NCI-H526 treated with DMSO at 0.1 percent for 48 hours (cell line): ENCODE measurements at regions not wholly inside any gene's neighbourhood (a gene's known extent, or its start where the extent isn't known, plus 50 kb on each side); places are given as distances from the start of the nearest gene placed in this dataset.

ENCODE experiments used
- DNase-seq: peaks from one replicate; lab custom pipeline; 2025; lab: John Stamatoyannopoulos, UW

DNA sequence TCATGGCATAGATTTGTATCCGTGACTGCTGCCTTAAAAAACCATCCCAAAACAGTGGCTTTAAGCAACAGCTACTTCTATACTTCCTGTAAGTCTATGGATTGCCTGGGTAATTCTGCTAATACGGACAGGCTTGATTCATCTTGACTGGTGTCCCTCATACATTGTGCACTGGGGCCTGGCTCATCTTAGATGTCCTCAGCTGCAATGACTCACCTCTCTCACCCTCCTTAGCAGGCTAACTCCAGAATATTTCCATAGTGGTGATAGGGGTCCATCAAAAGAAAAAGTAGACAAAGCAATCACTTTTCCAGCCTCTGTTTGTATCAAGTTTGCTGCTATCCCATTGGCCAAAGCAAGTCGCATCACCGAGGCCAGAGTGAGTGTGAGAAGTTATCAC, 409.1 kb upstream of the KAZN start:
- DNase-seq = no peak

DNA sequence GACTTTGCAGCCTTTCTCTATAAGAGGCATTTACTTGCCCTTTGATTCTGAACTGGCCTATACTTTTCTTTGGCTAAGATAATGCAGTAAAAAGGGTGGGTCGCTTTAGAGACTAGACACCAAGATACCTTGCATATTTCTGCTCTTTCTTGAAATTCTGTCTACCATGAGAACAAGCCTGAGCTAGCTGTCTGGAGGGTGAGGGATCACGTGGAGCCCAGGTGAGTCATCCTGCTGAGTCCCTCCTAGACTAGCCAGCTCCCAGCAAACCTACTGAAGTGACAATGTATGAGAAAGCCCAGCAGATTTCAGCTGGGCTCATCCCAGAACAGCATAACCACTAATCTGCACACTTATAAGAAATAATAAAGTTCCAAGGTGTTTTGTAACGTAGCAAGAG, 408.0 kb upstream of the KAZN start:
- no peak for DNase-seq

- no peak for DNase-seq
Measured at GRCh38 chr1:14194511-14194910, 404.0 kb upstream of the KAZN start.

GRCh38 chr1:14205066-14205465, 393.4 kb upstream of the KAZN start:
- no peak for DNase-seq

DNA sequence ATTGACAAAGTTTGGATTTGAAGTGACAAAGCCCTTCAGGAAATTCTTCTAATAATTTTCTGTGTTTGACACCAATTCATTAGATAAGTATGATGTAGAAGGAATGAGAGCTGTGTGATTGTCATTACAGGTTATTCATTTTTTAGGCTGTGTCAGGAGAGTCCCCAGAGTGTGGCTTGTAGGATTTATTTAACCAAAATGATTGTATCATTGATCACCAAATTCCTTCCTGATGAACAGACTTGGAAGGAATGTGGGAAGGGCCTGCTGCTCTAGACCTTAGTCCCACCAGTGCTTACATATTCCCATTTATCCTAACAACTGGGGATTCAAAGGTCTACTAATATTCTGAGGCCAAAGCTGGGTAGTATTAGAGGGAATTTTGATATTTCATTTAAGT, 383.3 kb upstream of the KAZN start:
- no peak for DNase-seq

- no peak for DNase-seq
Measured at GRCh38 chr1:14217384-14217783, 381.1 kb upstream of the KAZN start.

- no peak for DNase-seq
Measured at GRCh38 chr1:14220324-14220723, 378.2 kb upstream of the KAZN start.

DNA sequence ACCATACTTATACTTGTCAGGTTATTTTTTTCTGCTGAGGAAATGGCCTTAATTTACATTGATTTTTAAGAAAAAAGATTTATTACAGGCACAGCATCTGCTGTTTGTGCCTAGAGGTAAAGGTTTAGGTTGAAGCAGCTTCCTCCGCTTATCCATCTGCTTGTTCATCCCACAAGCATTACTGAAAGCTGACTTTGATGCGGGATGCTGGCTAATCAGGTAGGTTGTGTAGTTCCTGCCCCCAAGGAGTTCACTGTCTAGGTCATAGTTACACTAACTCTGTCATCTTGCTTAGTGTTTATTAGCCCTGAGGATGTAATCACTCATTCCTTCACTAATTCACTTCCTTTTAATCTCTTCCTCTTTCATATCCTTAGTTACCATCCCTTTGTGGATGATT, 377.7 kb upstream of the KAZN start:
- no peak for DNase-seq

- no peak for DNase-seq
Measured at GRCh38 chr1:14222086-14222485, 376.4 kb upstream of the KAZN start.

DNA sequence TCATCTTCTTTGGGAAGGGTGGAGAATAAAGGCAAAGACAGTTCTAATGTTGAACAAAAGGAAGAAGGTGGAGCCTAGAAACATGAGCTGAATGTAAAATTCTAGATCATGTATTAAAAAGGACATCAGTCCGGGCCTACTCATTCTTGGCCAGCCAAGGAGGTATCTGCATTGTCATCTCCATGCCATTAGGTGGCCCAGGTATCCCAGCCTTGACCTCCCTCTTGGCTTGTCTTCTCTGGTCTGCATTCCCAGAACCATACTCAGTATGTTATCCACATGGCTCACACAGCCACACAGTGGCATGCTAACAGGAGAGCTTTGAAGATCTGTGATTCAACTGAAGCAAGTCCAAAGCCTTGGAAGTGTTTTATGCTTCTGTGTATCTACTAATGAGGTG, 369.8 kb upstream of the KAZN start:
- DNase-seq = no peak

- no peak for DNase-seq
Measured at GRCh38 chr1:14233510-14233909, 365.0 kb upstream of the KAZN start.

GRCh38 chr1:14236097-14236496, 362.4 kb upstream of the KAZN start:
- no peak for DNase-seq

- no peak for DNase-seq
Measured at GRCh38 chr1:14238472-14239307, 359.8 kb upstream of the KAZN start.

DNA sequence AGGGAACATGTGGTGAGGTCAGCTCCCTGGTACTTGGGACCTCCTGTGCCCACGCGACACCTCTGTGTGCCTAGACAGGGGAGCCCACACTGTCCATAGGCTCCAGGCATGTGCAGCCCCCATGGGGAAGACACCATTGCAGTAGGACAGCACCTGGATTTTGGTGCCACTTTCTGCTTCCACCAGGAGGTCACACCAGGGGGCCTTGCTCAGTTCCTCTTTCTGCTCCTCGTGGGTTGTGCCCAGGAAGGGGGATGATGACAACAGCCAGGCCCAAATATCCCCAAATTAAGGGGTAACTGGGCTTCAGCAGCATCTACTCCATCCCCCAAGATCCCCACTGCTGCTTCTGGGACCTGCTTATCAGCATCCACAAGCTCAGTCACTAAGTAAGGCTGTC, 358.2 kb upstream of the KAZN start:
- no peak for DNase-seq

- DNase-seq = no peak
Measured at GRCh38 chr1:14242123-14242522, 356.4 kb upstream of the KAZN start.

GRCh38 chr1:14242870-14243269, 355.6 kb upstream of the KAZN start:
- DNase-seq = no peak

DNA sequence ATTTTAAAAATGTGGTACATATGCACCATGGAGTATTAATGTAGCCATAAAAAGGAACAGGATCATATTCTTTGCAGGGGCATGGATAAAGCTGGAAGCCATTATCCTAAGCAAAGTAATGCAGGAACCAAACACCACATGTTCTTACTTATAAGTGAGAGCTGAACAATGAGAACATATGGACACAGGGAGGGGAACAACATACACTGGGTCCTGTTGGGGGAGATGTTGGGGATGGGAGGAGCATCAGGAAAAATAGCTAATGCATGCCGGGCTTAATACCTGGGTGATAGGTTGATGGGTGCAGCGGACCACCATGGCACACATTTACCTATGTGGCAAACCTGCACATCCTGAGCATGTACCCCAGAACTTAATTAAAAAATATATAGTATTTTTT, 352.5 kb upstream of the KAZN start:
- no peak for DNase-seq

DNA sequence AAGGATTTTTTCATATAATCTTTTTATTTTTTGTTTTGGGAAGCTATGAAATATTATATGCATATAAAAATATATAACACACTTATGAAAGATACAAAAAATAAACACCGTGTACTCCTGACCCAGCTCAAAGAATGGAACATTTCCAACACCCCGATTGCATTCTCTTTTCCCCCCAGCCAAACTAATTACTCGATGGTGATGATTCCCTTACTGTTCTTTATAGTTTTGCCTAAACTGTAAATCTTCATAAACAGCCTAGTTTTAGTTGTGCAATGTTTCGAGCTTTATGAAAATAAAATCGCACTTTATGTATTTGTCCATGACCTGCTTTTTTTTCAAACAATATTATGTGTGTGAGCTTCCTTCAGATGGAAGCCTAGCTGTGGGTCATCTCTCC, 352.0 kb upstream of the KAZN start:
- DNase-seq = no peak

- DNase-seq = no peak
Measured at GRCh38 chr1:14247666-14248065, 350.8 kb upstream of the KAZN start.

DNA sequence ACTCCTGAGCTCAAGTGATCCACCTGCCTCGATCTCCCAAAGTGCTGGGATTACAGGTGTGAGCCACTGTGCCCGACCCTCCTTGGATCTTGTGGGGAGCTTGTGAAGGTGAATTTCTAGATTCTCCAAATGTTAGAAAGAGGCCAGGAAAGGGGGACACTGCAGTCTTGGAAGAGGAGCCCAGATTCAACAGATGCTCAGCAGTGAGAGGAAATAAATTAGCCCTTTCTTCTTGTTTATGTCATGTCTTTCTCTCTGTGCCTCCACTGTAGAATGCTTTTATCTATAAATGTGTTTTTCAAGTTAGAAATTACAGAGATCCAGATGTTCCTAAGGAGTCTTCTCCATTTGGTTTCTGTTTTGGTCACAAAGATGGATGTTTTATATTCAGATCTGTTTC, 346.6 kb upstream of the KAZN start:
- DNase-seq = no peak

DNA sequence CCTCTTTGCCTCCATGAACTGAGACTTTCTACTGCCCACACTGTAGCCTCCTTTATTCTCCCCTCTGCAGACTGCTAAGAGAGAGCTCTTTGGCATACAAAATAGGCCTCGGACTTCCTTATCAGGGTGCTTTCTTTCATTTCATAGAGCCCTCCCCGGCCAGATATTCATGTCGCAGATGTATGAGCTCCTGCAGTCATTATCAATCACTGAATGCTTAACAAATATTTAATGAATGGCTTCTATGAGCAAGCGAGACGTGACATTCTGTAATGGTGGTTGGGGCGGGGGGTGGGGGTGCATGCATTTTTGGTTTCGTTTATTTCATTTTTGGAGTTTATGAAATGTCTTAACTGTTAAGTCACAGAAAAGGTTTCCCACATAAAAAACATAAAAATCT, 344.8 kb upstream of the KAZN start:
- no peak for DNase-seq

DNA sequence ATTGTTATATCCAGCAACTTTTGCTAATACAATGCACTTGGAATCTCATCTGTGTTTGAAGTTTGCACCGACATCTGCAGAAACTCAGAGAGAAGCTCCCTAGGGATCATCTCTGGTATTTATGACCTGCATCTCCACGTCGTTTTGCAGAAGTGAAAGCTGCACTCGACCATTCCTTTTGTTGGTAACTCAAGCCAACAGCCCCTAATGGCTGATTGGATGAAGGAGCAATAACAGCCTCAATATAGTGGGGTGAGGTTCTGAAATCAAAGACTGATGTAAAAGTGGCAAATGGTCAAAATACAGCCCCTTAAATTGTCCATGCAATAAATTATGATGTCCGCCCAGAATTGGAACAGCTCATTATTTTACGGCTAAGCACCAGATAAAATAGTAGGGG, 344.2 kb upstream of the KAZN start:
- no peak for DNase-seq

GRCh38 chr1:14255233-14255632, 343.3 kb upstream of the KAZN start:
- DNase-seq = no peak

- no peak for DNase-seq
Measured at GRCh38 chr1:14255711-14256110, 342.8 kb upstream of the KAZN start.
